ENCODE measurements at regions not wholly inside any gene's neighbourhood (a gene's known extent, or its start where the extent isn't known, plus 50 kb on each side); places are given as distances from the start of the nearest gene placed in this dataset.

DNA sequence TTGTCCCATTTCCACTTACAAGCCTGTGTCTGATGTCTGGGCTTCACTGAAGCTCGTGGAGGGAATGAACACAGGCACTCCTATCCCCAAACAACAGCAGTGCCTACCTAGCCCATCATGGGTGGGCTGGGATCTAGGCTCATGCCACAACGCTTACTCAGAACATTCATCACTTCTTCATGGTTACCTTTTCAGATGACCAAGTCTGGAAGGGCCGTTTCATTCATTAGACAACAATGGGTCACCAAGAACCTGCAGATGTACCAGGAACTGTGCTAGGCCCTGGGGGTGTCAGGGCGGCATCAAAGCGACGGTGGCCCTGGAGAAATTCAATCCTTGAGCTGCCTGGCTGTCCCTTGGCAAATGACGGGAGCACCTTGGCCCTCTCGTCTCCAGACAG lies 64.9 kb upstream of the FZD10 start:
- Histone ChIP-seq H2AFZ (no peak overlapping the region), H3K36me3 (replicated peaks; ENCODE audit: insufficient read depth, low read depth) (no peaks in the 10 kb centered on the region), H3K27ac (no peak overlapping the region), H4K20me1 (ENCODE audit: insufficient read depth, poor library complexity, severe bottlenecking) (no peaks in the 10 kb centered on the region), H3K4me2 (no peak overlapping the region), H3K4me3 (no peak overlapping the region), H3K9me3 (ENCODE audit: low read depth) (no peaks in the 10 kb centered on the region), H3K4me1 (ENCODE audit: insufficient read depth) (peaks cover 16% of the 10 kb centered on the region), H3K27me3 (peaks cover 2% of the 10 kb centered on the region), H3K79me2 (no peaks in the 10 kb centered on the region), H3K9me2 (replicated peaks; ENCODE audit: insufficient read depth) (no peaks in the 10 kb centered on the region)
- DNase-seq (ENCODE audit: low spot score): no peak
- WGBS (ENCODE audit: low lambda C conversion rate, missing lambda C conversion rate): 79% methylated on average over 8 of the region's 8 CpGs
- TF ChIP-seq, protein P1, sequence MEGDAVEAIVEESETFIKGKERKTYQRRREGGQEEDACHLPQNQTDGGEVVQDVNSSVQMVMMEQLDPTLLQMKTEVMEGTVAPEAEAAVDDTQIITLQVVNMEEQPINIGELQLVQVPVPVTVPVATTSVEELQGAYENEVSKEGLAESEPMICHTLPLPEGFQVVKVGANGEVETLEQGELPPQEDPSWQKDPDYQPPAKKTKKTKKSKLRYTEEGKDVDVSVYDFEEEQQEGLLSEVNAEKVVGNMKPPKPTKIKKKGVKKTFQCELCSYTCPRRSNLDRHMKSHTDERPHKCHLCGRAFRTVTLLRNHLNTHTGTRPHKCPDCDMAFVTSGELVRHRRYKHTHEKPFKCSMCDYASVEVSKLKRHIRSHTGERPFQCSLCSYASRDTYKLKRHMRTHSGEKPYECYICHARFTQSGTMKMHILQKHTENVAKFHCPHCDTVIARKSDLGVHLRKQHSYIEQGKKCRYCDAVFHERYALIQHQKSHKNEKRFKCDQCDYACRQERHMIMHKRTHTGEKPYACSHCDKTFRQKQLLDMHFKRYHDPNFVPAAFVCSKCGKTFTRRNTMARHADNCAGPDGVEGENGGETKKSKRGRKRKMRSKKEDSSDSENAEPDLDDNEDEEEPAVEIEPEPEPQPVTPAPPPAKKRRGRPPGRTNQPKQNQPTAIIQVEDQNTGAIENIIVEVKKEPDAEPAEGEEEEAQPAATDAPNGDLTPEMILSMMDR (IDR thresholded peaks at IDR 0.05; ENCODE audit: poor library complexity): no peak
- no peak for TF ChIP-seq EZH2phosphoT487 (IDR thresholded peaks at IDR 0.05; ENCODE audit: low read depth, severe bottlenecking, unreplicated experiment)
- TF ChIP-seq EZH2 (IDR thresholded peaks at IDR 0.05; ENCODE audit: borderline replicate concordance): no peak

DNA sequence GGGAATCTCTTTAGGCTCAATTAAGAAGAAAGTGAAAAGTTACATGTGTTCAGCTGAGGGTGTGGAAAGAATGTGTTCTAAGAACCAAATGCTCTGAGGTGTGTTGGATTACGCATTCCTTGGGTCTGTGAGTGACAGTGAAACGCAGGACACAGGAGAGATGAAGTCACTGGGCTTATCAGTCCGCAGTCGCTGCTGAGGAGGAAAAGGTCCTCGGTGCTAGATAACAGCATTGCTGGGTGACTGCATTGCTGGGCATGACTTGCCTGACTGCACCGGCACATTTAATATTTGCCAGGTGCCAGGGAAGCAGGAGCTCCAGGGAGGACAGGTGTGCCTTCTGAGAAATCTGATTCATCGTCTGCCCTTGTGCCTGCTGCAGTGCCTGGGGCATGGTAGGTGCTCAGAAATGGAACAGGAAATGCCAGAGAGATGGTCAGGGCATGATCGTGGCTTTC lies 64.4 kb upstream of the FZD10 start:
- H2AFZ ChIP-seq: no peak overlapping the region
- WGBS (ENCODE audit: low lambda C conversion rate, missing lambda C conversion rate): 33% methylated on average over 8 of the region's 8 CpGs
- peaks cover 17% of the 10 kb centered on the region for H3K4me1 ChIP-seq (ENCODE audit: insufficient read depth)
- H3K79me2 ChIP-seq: no peaks in the 10 kb centered on the region
- H3K27me3 ChIP-seq: peaks cover 2% of the 10 kb centered on the region
- H3K36me3 ChIP-seq (replicated peaks; ENCODE audit: insufficient read depth, low read depth): no peaks in the 10 kb centered on the region
- DNase-seq (ENCODE audit: low spot score): peak; percentile 42
- no peak overlapping the region for H3K4me2 ChIP-seq
- no peak overlapping the region for H3K27ac ChIP-seq
- H3K9me2 ChIP-seq (replicated peaks; ENCODE audit: insufficient read depth): no peaks in the 10 kb centered on the region
- H3K9me3 ChIP-seq (ENCODE audit: low read depth): no peaks in the 10 kb centered on the region
- no peak for TF ChIP-seq EZH2phosphoT487 (IDR thresholded peaks at IDR 0.05; ENCODE audit: low read depth, severe bottlenecking, unreplicated experiment)
- TF ChIP-seq, protein P1 (IDR thresholded peaks at IDR 0.05; ENCODE audit: poor library complexity): no peak
- no peak for TF ChIP-seq EZH2 (IDR thresholded peaks at IDR 0.05; ENCODE audit: borderline replicate concordance)
- no peaks in the 10 kb centered on the region for H4K20me1 ChIP-seq (ENCODE audit: insufficient read depth, poor library complexity, severe bottlenecking)
- H3K4me3 ChIP-seq: no peak overlapping the region

DNA sequence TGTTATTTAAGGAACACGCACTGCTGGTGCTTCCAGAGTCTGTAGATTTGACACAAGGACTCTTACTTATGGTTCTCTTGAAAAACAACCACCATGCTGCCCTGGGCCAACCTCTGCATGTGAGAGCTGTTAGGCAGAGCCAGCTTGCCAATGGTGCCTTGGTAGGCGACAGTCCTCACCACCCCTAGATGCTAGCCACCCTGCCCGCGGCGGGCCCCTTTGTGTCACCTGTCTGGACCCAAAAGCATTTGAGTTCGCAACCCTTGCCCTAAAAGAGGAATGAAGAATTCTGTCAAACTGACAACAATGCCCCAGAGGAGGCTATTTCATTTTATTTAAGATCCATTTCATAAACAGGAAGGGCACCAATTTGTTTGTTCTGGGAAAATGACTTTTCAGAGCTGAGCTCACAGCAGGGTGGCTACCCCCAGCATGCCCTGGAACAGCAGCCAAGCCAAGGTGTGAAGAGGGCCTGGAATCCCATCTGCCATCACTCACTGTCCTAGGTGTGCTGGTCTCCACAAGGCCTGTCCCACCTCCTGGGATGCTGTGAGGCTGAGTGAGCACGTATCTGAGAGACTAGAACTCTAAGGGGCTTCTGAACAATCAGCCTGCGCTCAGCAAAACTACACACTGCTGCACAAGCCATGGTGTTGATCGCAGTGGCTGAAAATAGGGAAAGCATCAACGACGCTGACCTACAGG lies 63.8 kb upstream of the FZD10 start:
- no peak overlapping the region for H3K4me2 ChIP-seq
- no peaks in the 10 kb centered on the region for H4K20me1 ChIP-seq (ENCODE audit: insufficient read depth, poor library complexity, severe bottlenecking)
- no peaks in the 10 kb centered on the region for H3K79me2 ChIP-seq
- TF ChIP-seq EZH2phosphoT487 (IDR thresholded peaks at IDR 0.05; ENCODE audit: low read depth, severe bottlenecking, unreplicated experiment) (no peak), EZH2 (IDR thresholded peaks at IDR 0.05; ENCODE audit: borderline replicate concordance) (no peak)
- TF ChIP-seq, protein P1 (IDR thresholded peaks at IDR 0.05; ENCODE audit: poor library complexity): no peak
- no peaks in the 10 kb centered on the region for H3K9me3 ChIP-seq (ENCODE audit: low read depth)
- DNase-seq (ENCODE audit: low spot score): no peak
- H3K27me3 ChIP-seq: peaks cover 2% of the 10 kb centered on the region
- H3K36me3 ChIP-seq (replicated peaks; ENCODE audit: insufficient read depth, low read depth): no peaks in the 10 kb centered on the region
- WGBS (ENCODE audit: low lambda C conversion rate, missing lambda C conversion rate): 89% methylated on average over 11 of the region's 11 CpGs
- H3K4me3 ChIP-seq: no peak overlapping the region
- H3K9me2 ChIP-seq (replicated peaks; ENCODE audit: insufficient read depth): no peaks in the 10 kb centered on the region
- no peak overlapping the region for H3K27ac ChIP-seq
- H3K4me1 ChIP-seq (ENCODE audit: insufficient read depth): peaks cover 17% of the 10 kb centered on the region
- H2AFZ ChIP-seq: no peak overlapping the region

Data from hepatocyte (in vitro differentiated cells).